ENCODE measurements at regions not wholly inside any gene's neighbourhood (a gene's known extent, or its start where the extent isn't known, plus 50 kb on each side); places are given as distances from the start of the nearest gene placed in this dataset.

- TF ChIP-seq SPI1 (IDR thresholded peaks at IDR 0.05; ENCODE audit: low read depth, low read length) (no peak), POLR2AphosphoS5 (IDR thresholded peaks at IDR 0.05; ENCODE audit: low read depth, low read length) (no peak)
Observed at GRCh38 chr5:115433918-115434317, 110.7 kb downstream of the FEM1C start.
